Ovary (tissue), 3 donors: ENCODE measurements at regions not wholly inside any gene's neighbourhood (a gene's known extent, or its start where the extent isn't known, plus 50 kb on each side); places are given as distances from the start of the nearest gene placed in this dataset.

Experiments
- EP300 ChIP-seq: sonication (generic); formaldehyde crosslinking; IDR thresholded peaks from one replicate; pipeline ENCODE4 v1.6.1; 2017; ENCODE audit warnings: antibody characterized with exemption
- POLR2A ChIP-seq: fragments of 450-650 bp; IDR thresholded peaks from one replicate; pipeline ENCODE4 v1.6.1; 2017; ENCODE audit warnings: antibody characterized with exemption, mild to moderate bottlenecking, moderate library complexity
- TF ChIP-seq, protein P1 (sequence below), 3 donors: fragments of 450-650 bp in 2 of 3; fragments of 200-600 bp in 1 of 3; IDR thresholded peaks; one replicate each; pipeline versions ENCODE4 v1.5.1 to v1.8.0; 2016 to 2022; ENCODE audit warnings: antibody characterized with exemption in 3 of 3, mild to moderate bottlenecking in 1 of 3
- donor health status: DM: no; HTN: no; CAD: no.

DNA sequence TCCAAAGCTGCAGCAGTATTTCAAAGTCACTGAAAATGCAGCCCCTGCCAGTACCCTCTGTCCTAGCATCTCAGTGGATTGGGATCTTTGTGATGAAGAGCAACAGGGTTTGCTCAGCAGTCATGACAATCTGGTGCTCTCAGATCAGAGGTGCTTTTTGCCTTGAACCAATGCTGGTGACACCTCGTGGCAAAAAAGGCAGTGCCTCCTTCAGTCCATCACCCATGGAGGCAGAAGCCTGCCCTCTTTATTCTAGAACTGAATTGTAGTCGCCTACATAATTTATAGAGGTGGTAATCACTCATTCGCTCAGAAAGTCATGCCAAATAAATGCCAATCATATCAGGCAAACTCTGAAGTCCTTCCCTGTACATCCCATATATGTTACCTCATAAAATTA, 126.0 kb upstream of the VRK1 start:
- TF ChIP-seq, protein P1, sequence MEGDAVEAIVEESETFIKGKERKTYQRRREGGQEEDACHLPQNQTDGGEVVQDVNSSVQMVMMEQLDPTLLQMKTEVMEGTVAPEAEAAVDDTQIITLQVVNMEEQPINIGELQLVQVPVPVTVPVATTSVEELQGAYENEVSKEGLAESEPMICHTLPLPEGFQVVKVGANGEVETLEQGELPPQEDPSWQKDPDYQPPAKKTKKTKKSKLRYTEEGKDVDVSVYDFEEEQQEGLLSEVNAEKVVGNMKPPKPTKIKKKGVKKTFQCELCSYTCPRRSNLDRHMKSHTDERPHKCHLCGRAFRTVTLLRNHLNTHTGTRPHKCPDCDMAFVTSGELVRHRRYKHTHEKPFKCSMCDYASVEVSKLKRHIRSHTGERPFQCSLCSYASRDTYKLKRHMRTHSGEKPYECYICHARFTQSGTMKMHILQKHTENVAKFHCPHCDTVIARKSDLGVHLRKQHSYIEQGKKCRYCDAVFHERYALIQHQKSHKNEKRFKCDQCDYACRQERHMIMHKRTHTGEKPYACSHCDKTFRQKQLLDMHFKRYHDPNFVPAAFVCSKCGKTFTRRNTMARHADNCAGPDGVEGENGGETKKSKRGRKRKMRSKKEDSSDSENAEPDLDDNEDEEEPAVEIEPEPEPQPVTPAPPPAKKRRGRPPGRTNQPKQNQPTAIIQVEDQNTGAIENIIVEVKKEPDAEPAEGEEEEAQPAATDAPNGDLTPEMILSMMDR (IDR thresholded peaks at IDR 0.05): no peak
- no peak for TF ChIP-seq POLR2A
- no peak for TF ChIP-seq EP300
